ENCODE measurements at regions not wholly inside any gene's neighbourhood (a gene's known extent, or its start where the extent isn't known, plus 50 kb on each side); places are given as distances from the start of the nearest gene placed in this dataset.

- H3K4me1 Mint-ChIP-seq = no peaks in the 10 kb centered on the region
- no peaks in the 10 kb centered on the region for H3K36me3 Mint-ChIP-seq (ENCODE audit: insufficient read depth)
These were observed 50.7 kb upstream of the NOCT start for GRCh38 chr4:138964716-138965426.

GRCh38 chr4:138963412-138963811 lies 52.2 kb upstream of the NOCT start:
- H3K27me3 Mint-ChIP-seq = peaks cover 3% of the 10 kb centered on the region
- H3K9me3 Mint-ChIP-seq = no peaks in the 10 kb centered on the region
- no peaks in the 10 kb centered on the region for H3K36me3 Mint-ChIP-seq (ENCODE audit: insufficient read depth)
- H3K27ac Mint-ChIP-seq (ENCODE audit: low read depth) = no peak overlapping the region
- H3K4me3 Mint-ChIP-seq = no peak overlapping the region
- H3K4me1 Mint-ChIP-seq = peaks cover 1% of the 10 kb centered on the region
- DNase-seq (ENCODE audit: low spot score in 2 of 2) = no peak
- no peak for ATAC-seq (replicated peaks; ENCODE audit: extremely low read depth, poor library complexity, severe bottlenecking)

More at GRCh38 chr4:138964716-138965426, 50.7 kb upstream of the NOCT start:
- H3K9me3 Mint-ChIP-seq = no peaks in the 10 kb centered on the region
- no peak overlapping the region for H3K4me3 Mint-ChIP-seq
- no peaks in the 10 kb centered on the region for H3K27me3 Mint-ChIP-seq
- DNase-seq (ENCODE audit: low spot score in 2 of 2) (no peak), ATAC-seq (replicated peaks; ENCODE audit: extremely low read depth, poor library complexity, severe bottlenecking) (no peak)
- no peak overlapping the region for H3K27ac Mint-ChIP-seq (ENCODE audit: low read depth)

GRCh38 chr4:138961664-138962063 lies 53.9 kb upstream of the NOCT start:
- H3K9me3 Mint-ChIP-seq = no peaks in the 10 kb centered on the region
- H3K4me1 Mint-ChIP-seq = peaks cover 5% of the 10 kb centered on the region
- H3K27me3 Mint-ChIP-seq = peaks cover 19% of the 10 kb centered on the region
- DNase-seq (ENCODE audit: low spot score in 2 of 2) = no peak
- no peak for ATAC-seq (replicated peaks; ENCODE audit: extremely low read depth, poor library complexity, severe bottlenecking)
- H3K27ac Mint-ChIP-seq (ENCODE audit: low read depth) = no peak overlapping the region
- H3K36me3 Mint-ChIP-seq (ENCODE audit: insufficient read depth) = no peaks in the 10 kb centered on the region
- H3K4me3 Mint-ChIP-seq = no peak overlapping the region

- Mint-ChIP-seq H3K4me1 (peaks cover 5% of the 10 kb centered on the region), H3K27ac (ENCODE audit: low read depth) (no peak overlapping the region), H3K4me3 (no peak overlapping the region), H3K36me3 (ENCODE audit: insufficient read depth) (no peaks in the 10 kb centered on the region), H3K9me3 (no peaks in the 10 kb centered on the region), H3K27me3 (peaks cover 21% of the 10 kb centered on the region)
- DNase-seq (ENCODE audit: low spot score in 2 of 2) (no peak), ATAC-seq (replicated peaks; ENCODE audit: extremely low read depth, poor library complexity, severe bottlenecking) (no peak)
These were observed 54.5 kb upstream of the NOCT start for GRCh38 chr4:138961129-138961528.

- no peak overlapping the region for H3K4me3 Mint-ChIP-seq
- no peaks in the 10 kb centered on the region for H3K9me3 Mint-ChIP-seq
- no peaks in the 10 kb centered on the region for H3K36me3 Mint-ChIP-seq (ENCODE audit: insufficient read depth)
- H3K27ac Mint-ChIP-seq (ENCODE audit: low read depth) = no peak overlapping the region
- peaks cover 5% of the 10 kb centered on the region for H3K4me1 Mint-ChIP-seq
- no peak for DNase-seq (ENCODE audit: low spot score in 2 of 2)
- no peak for ATAC-seq (replicated peaks; ENCODE audit: extremely low read depth, poor library complexity, severe bottlenecking)
- H3K27me3 Mint-ChIP-seq = peaks cover 21% of the 10 kb centered on the region
These were observed 55.3 kb upstream of the NOCT start for GRCh38 chr4:138960175-138960710.

GRCh38 chr4:138959097-138959815 lies 56.3 kb upstream of the NOCT start:
- no peak for ATAC-seq (replicated peaks; ENCODE audit: extremely low read depth, poor library complexity, severe bottlenecking)
- Mint-ChIP-seq H3K27me3 (peaks cover 25% of the 10 kb centered on the region), H3K4me3 (no peak overlapping the region), H3K4me1 (peaks cover 5% of the 10 kb centered on the region), H3K27ac (ENCODE audit: low read depth) (no peak overlapping the region), H3K36me3 (ENCODE audit: insufficient read depth) (no peaks in the 10 kb centered on the region), H3K9me3 (no peaks in the 10 kb centered on the region)
- no peak for DNase-seq (ENCODE audit: low spot score in 2 of 2)

- H3K4me3 Mint-ChIP-seq = no peak overlapping the region
- no peak overlapping the region for H3K27ac Mint-ChIP-seq (ENCODE audit: low read depth)
- peaks cover 5% of the 10 kb centered on the region for H3K4me1 Mint-ChIP-seq
- H3K9me3 Mint-ChIP-seq = no peaks in the 10 kb centered on the region
- peaks cover 33% of the 10 kb centered on the region for H3K27me3 Mint-ChIP-seq
- no peak for DNase-seq (ENCODE audit: low spot score in 2 of 2)
- ATAC-seq (replicated peaks; ENCODE audit: extremely low read depth, poor library complexity, severe bottlenecking) = no peak
- H3K36me3 Mint-ChIP-seq (ENCODE audit: insufficient read depth) = no peaks in the 10 kb centered on the region
These were observed 57.1 kb upstream of the NOCT start for GRCh38 chr4:138958519-138958918.

GRCh38 chr4:138957302-138957701 lies 58.3 kb upstream of the NOCT start:
- no peak overlapping the region for H3K27ac Mint-ChIP-seq (ENCODE audit: low read depth)
- H3K9me3 Mint-ChIP-seq = no peaks in the 10 kb centered on the region
- peaks cover 33% of the 10 kb centered on the region for H3K27me3 Mint-ChIP-seq
- H3K4me1 Mint-ChIP-seq = peaks cover 5% of the 10 kb centered on the region
- H3K4me3 Mint-ChIP-seq = no peak overlapping the region
- H3K36me3 Mint-ChIP-seq (ENCODE audit: insufficient read depth) = no peaks in the 10 kb centered on the region
- DNase-seq (ENCODE audit: low spot score in 2 of 2) (no peak), ATAC-seq (replicated peaks; ENCODE audit: extremely low read depth, poor library complexity, severe bottlenecking) (no peak)

GRCh38 chr4:138954428-138954827 lies 61.2 kb upstream of the NOCT start:
- no peak overlapping the region for H3K27ac Mint-ChIP-seq (ENCODE audit: low read depth)
- H3K27me3 Mint-ChIP-seq = peaks cover 33% of the 10 kb centered on the region
- H3K4me1 Mint-ChIP-seq = peaks cover 5% of the 10 kb centered on the region
- no peak overlapping the region for H3K4me3 Mint-ChIP-seq
- H3K9me3 Mint-ChIP-seq = no peaks in the 10 kb centered on the region
- ATAC-seq (replicated peaks; ENCODE audit: extremely low read depth, poor library complexity, severe bottlenecking) (no peak), DNase-seq (ENCODE audit: low spot score in 2 of 2) (no peak)
- no peaks in the 10 kb centered on the region for H3K36me3 Mint-ChIP-seq (ENCODE audit: insufficient read depth)

GRCh38 chr4:138953961-138954371 lies 61.6 kb upstream of the NOCT start:
- Mint-ChIP-seq H3K27me3 (peaks cover 33% of the 10 kb centered on the region), H3K27ac (ENCODE audit: low read depth) (no peak overlapping the region), H3K4me1 (peaks cover 5% of the 10 kb centered on the region), H3K4me3 (no peak overlapping the region), H3K9me3 (no peaks in the 10 kb centered on the region), H3K36me3 (ENCODE audit: insufficient read depth) (no peaks in the 10 kb centered on the region)
- ATAC-seq (replicated peaks; ENCODE audit: extremely low read depth, poor library complexity, severe bottlenecking) (no peak), DNase-seq (ENCODE audit: low spot score in 2 of 2) (no peak)

GRCh38 chr4:138952411-138952810 lies 63.2 kb upstream of the NOCT start:
- no peaks in the 10 kb centered on the region for H3K36me3 Mint-ChIP-seq (ENCODE audit: insufficient read depth)
- H3K27ac Mint-ChIP-seq (ENCODE audit: low read depth) = no peak overlapping the region
- H3K4me1 Mint-ChIP-seq = no peaks in the 10 kb centered on the region
- H3K4me3 Mint-ChIP-seq = no peak overlapping the region
- no peak for ATAC-seq (replicated peaks; ENCODE audit: extremely low read depth, poor library complexity, severe bottlenecking)
- no peak for DNase-seq (ENCODE audit: low spot score in 2 of 2)
- H3K27me3 Mint-ChIP-seq = peaks cover 21% of the 10 kb centered on the region
- no peaks in the 10 kb centered on the region for H3K9me3 Mint-ChIP-seq

GRCh38 chr4:138951764-138952163 lies 63.8 kb upstream of the NOCT start:
- H3K27ac Mint-ChIP-seq (ENCODE audit: low read depth) = no peak overlapping the region
- ATAC-seq (replicated peaks; ENCODE audit: extremely low read depth, poor library complexity, severe bottlenecking) (no peak), DNase-seq (ENCODE audit: low spot score in 2 of 2) (no peak)
- H3K9me3 Mint-ChIP-seq = no peaks in the 10 kb centered on the region
- no peaks in the 10 kb centered on the region for H3K36me3 Mint-ChIP-seq (ENCODE audit: insufficient read depth)
- peaks cover 14% of the 10 kb centered on the region for H3K27me3 Mint-ChIP-seq
- H3K4me1 Mint-ChIP-seq = no peaks in the 10 kb centered on the region
- no peak overlapping the region for H3K4me3 Mint-ChIP-seq

GRCh38 chr4:138949866-138950265 lies 65.7 kb upstream of the NOCT start:
- no peak for DNase-seq (ENCODE audit: low spot score in 2 of 2)
- no peaks in the 10 kb centered on the region for H3K36me3 Mint-ChIP-seq (ENCODE audit: insufficient read depth)
- peaks cover 12% of the 10 kb centered on the region for H3K27me3 Mint-ChIP-seq
- no peak for ATAC-seq (replicated peaks; ENCODE audit: extremely low read depth, poor library complexity, severe bottlenecking)
- no peaks in the 10 kb centered on the region for H3K4me1 Mint-ChIP-seq
- H3K4me3 Mint-ChIP-seq = no peak overlapping the region
- H3K27ac Mint-ChIP-seq (ENCODE audit: low read depth) = no peak overlapping the region
- H3K9me3 Mint-ChIP-seq = no peaks in the 10 kb centered on the region
